IMR-90 (cell line): ENCODE measurements at regions not wholly inside any gene's neighbourhood (a gene's known extent, or its start where the extent isn't known, plus 50 kb on each side); places are given as distances from the start of the nearest gene placed in this dataset.

ENCODE experiments used
- ATAC-seq: fragments of 200-7000 bp; cut with Tn5 transposase; 2 replicates; pipeline ENCODE4 v1.9.1; 2020; ENCODE audit warnings: low read depth, mild to moderate bottlenecking, moderate library complexity
- BruUV-seq: library from RNA; stranded (reverse); fragments of 400-500 nt; replicated peaks from 2 replicates; lab custom pipeline; 2021; lab: Mats Ljungman, UMichigan
- CTCF ChIA-PET: fragments of 300-600 bp; formaldehyde crosslinking; extraction: SDS; loops from one replicate; lab custom pipeline; 2021; ENCODE audit warnings: antibody characterized with exemption; lab: Yijun Ruan, JAX
- POLR2A ChIA-PET: fragments of 300-600 bp; sonication (Branson Sonifier 250); formaldehyde crosslinking; loops from one replicate; lab custom pipeline; 2022; ENCODE audit warnings: antibody characterized with exemption; ENCODE audit not compliant: unreplicated experiment; lab: Charles Lee
- DNase-seq: peaks from one replicate; pipeline ENCODE4 v3.0.0; 2013
- H2AFZ ChIP-seq: replicated peaks from 2 replicates; pipeline ENCODE3; 2013; ENCODE audit warnings: low read length, mild to moderate bottlenecking; ENCODE audit not compliant: poor library complexity
- H2AK5ac ChIP-seq: 2 replicates; pipeline ENCODE4 v1.6.1; 2013; ENCODE audit warnings: low read depth, low read length, inconsistent platforms
- H2AK9ac ChIP-seq: replicated peaks from 2 replicates; pipeline ENCODE3; 2013; ENCODE audit warnings: mild to moderate bottlenecking, low read depth, low read length, moderate library complexity; ENCODE audit not compliant: poor library complexity
- H2BK120ac ChIP-seq: 2 replicates; pipeline ENCODE4 v1.6.1; 2013; ENCODE audit warnings: low read depth, low read length, inconsistent platforms
- H2BK15ac ChIP-seq: 3 replicates; pipeline ENCODE4 v1.6.1; 2013; ENCODE audit warnings: low read depth, low read length, inconsistent platforms
- H2BK20ac ChIP-seq: 2 replicates; pipeline ENCODE4 v1.6.1; 2013; ENCODE audit warnings: low read depth, mild to moderate bottlenecking, inconsistent platforms, low read length, moderate library complexity
- H2BK5ac ChIP-seq: 2 replicates; pipeline ENCODE4 v1.6.1; 2013; ENCODE audit warnings: mild to moderate bottlenecking, low read depth, low read length, inconsistent platforms; ENCODE audit not compliant: poor library complexity, severe bottlenecking
- H3K14ac ChIP-seq: replicated peaks from 2 replicates; pipeline ENCODE4 v1.6.1; 2013; ENCODE audit warnings: low read depth, low read length, inconsistent platforms
- H3K18ac ChIP-seq: 2 replicates; pipeline ENCODE4 v1.6.1; 2013; ENCODE audit warnings: low read depth, low read length, control low read depth
- H3K23ac ChIP-seq: 2 replicates; pipeline ENCODE4 v1.6.1; 2013; ENCODE audit warnings: low read depth, low read length, inconsistent platforms
- H3K27ac ChIP-seq: 2 replicates; pipeline ENCODE4 v1.5.1; 2013; ENCODE audit warnings: mild to moderate bottlenecking, control low read depth, low read length; ENCODE audit not compliant: insufficient read depth
- H3K27me3 ChIP-seq: 2 replicates; pipeline ENCODE4 v1.6.1; 2013; ENCODE audit warnings: low read length; ENCODE audit not compliant: control insufficient read depth, insufficient read depth
- H3K36me3 ChIP-seq: 2 replicates; pipeline ENCODE4 v1.6.1; 2013; ENCODE audit warnings: low read length, mixed read lengths; ENCODE audit not compliant: control insufficient read depth, insufficient read depth
- H3K4ac ChIP-seq: 2 replicates; pipeline ENCODE4 v1.6.1; 2013; ENCODE audit warnings: low read depth, low read length, inconsistent platforms
- H3K4me1 ChIP-seq: 2 replicates; pipeline ENCODE4 v1.6.1; 2013; ENCODE audit warnings: low read length, mixed read lengths; ENCODE audit not compliant: control insufficient read depth, insufficient read depth
- H3K4me2 ChIP-seq: 2 replicates; pipeline ENCODE4 v1.6.1; 2013; ENCODE audit warnings: low read depth, mild to moderate bottlenecking, control low read depth, low read length, moderate library complexity
- H3K4me3 ChIP-seq: 2 replicates; pipeline ENCODE4 v1.5.1; 2013; ENCODE audit warnings: low read depth, mild to moderate bottlenecking, control low read depth, low read length, moderate library complexity; ENCODE audit not compliant: insufficient read depth
- H3K56ac ChIP-seq: 2 replicates; pipeline ENCODE4 v1.6.1; 2013; ENCODE audit warnings: low read length, inconsistent platforms; ENCODE audit not compliant: insufficient read depth; ENCODE audit errors: extremely low read depth
- H3K79me1 ChIP-seq, 2 experiments: 2 replicates each; pipeline ENCODE4 v1.6.1; 2013; ENCODE audit warnings: low read length in 2 of 2, inconsistent platforms in 1 of 2, low read depth in 1 of 2
- H3K9ac ChIP-seq: 2 replicates; pipeline ENCODE4 v1.6.1; 2013; ENCODE audit warnings: low read depth, low read length, control low read depth
- H3K9me1 ChIP-seq: 2 replicates; pipeline ENCODE4 v1.6.1; 2013; ENCODE audit warnings: low read length, inconsistent platforms; ENCODE audit not compliant: insufficient read depth
- H3K9me3 ChIP-seq: 2 replicates; pipeline ENCODE4 v1.6.1; 2013; ENCODE audit warnings: low read length; ENCODE audit not compliant: control insufficient read depth, insufficient read depth
- H4K20me1 ChIP-seq: 2 replicates; pipeline ENCODE4 v1.6.1; 2013; ENCODE audit warnings: low read length, inconsistent platforms; ENCODE audit not compliant: insufficient read depth
- H4K5ac ChIP-seq: 2 replicates; pipeline ENCODE4 v1.6.1; 2013; ENCODE audit warnings: mild to moderate bottlenecking, low read depth, low read length, control low read depth
- H4K8ac ChIP-seq, 2 experiments: 2 replicates each; pipeline ENCODE4 v1.6.1; 2013; ENCODE audit warnings: low read depth in 2 of 2, low read length in 2 of 2, control low read depth in 1 of 2, inconsistent platforms in 1 of 2
- H4K91ac ChIP-seq: 2 replicates; pipeline ENCODE4 v1.6.1; 2013; ENCODE audit warnings: low read depth, low read length, inconsistent platforms; ENCODE audit not compliant: insufficient read depth
- CHD1 ChIP-seq: IDR thresholded peaks from 2 replicates; pipeline ENCODE4 v1.6.1; 2012; ENCODE audit warnings: low read depth, low read length, improper control_type of control experiment
- CTCF ChIP-seq: conservative IDR thresholded peaks from 2 replicates; pipeline ENCODE4 v1.5.1; 2012; ENCODE audit warnings: mild to moderate bottlenecking, low read depth, low read length, improper control_type of control experiment
- FOS ChIP-seq: fragments of 150-350 bp; IDR thresholded peaks from 2 replicates; pipeline ENCODE4 v1.6.1; 2016; ENCODE audit warnings: low read depth, low read length
- MAFK ChIP-seq: IDR thresholded peaks from 2 replicates; pipeline ENCODE4 v1.6.1; 2012; ENCODE audit warnings: low read depth, low read length, improper control_type of control experiment
- MAZ ChIP-seq: IDR thresholded peaks from 2 replicates; pipeline ENCODE4 v1.6.1; 2012; ENCODE audit warnings: low read depth, mild to moderate bottlenecking, low read length, improper control_type of control experiment, moderate library complexity, borderline replicate concordance
- MXI1 ChIP-seq: IDR thresholded peaks from 2 replicates; pipeline ENCODE4 v1.6.1; 2012; ENCODE audit warnings: low read depth, mild to moderate bottlenecking, low read length, moderate library complexity, borderline replicate concordance
- NFE2L2 ChIP-seq: fragments of 150-350 bp; IDR thresholded peaks from 2 replicates; pipeline ENCODE4 v1.6.1; 2016; ENCODE audit warnings: low read depth, mild to moderate bottlenecking, low read length
- POLR2A ChIP-seq: IDR thresholded peaks from 2 replicates; pipeline ENCODE4 v1.6.1; 2012; ENCODE audit warnings: mild to moderate bottlenecking, low read depth, low read length
- RAD21 ChIP-seq: IDR thresholded peaks from 2 replicates; pipeline ENCODE4 v1.6.1; 2012; ENCODE audit warnings: low read length, improper control_type of control experiment
- WGBS, 2 experiments: methylation state at CpG; one replicate each; pipeline versions ENCODE4 v1.1.5 to v1.1.7; 2013; ENCODE audit warnings: missing lambda C conversion rate in 2 of 2; ENCODE audit not compliant: insufficient read length in 1 of 2; ENCODE audit errors: extremely low coverage in 2 of 2; 5-methylcytosine and 5-hydroxymethylcytosine counted together
- dilution Hi-C: fragments of 300-500 bp; cut with HindIII; formaldehyde crosslinking; loops from one replicate; pipeline ENCODE4 v1.14.3; 2018; ENCODE audit warnings: low sequenced_read_pairs; ENCODE audit not compliant: unreplicated experiment
- in situ Hi-C: fragments of 300-500 bp; cut with MboI; formaldehyde crosslinking; loops from 3 replicates; pipeline ENCODE4 v1.14.3; 2019; ENCODE audit warnings: low sequenced_read_pairs, inconsistent platforms, mixed read lengths
- intact Hi-C: fragments of 100-400 bp; cut with micrococcal nuclease; formaldehyde crosslinking; loops from 2 replicates; pipeline ENCODE4 v1.10.0; 2022

- Histone ChIP-seq H3K27me3 (no peaks in the 10 kb centered on the region), H3K9ac (no peak overlapping the region), H3K9me1 (no peaks in the 10 kb centered on the region), H4K91ac (no peak overlapping the region), H3K4me1 (no peaks in the 10 kb centered on the region), H2BK5ac (no peak overlapping the region), H3K18ac (no peak overlapping the region), H2AK5ac (no peak overlapping the region), H3K4me2 (no peak overlapping the region), H3K79me1 (no peaks in the 10 kb centered on the region), H2BK20ac (no peak overlapping the region), H2BK15ac (no peak overlapping the region), H3K36me3 (no peaks in the 10 kb centered on the region), H2AFZ (no peak overlapping the region), H4K20me1 (no peaks in the 10 kb centered on the region), H3K4ac (no peak overlapping the region), H2AK9ac (no peak overlapping the region), H3K23ac (no peak overlapping the region), H3K27ac (no peak overlapping the region), H3K9me3 (peaks cover 26% of the 10 kb centered on the region), H3K4me3 (no peak overlapping the region), H4K8ac (no peak overlapping the region), H2BK120ac (no peak overlapping the region), H3K14ac (no peak overlapping the region), H4K5ac (no peak overlapping the region), H3K56ac (no peak overlapping the region)
- in situ Hi-C loops: no loop called here
- TF ChIP-seq CTCF (no peak), FOS (no peak), MAZ (no peak), POLR2A (no peak), MAFK (no peak), MXI1 (no peak), NFE2L2 (no peak), RAD21 (no peak), CHD1 (no peak)
- ChIA-PET CTCF (no interaction called here), POLR2A (no interaction called here)
- intact Hi-C loops: no loop called here
- DNase-seq (no peak), ATAC-seq (no peak)
- dilution Hi-C loops: no loop called here
- WGBS, 2 experiments: 89% methylated on average over 17 of the region's 39 CpGs; no CpG with 5 or more reads in 1 of the 2 experiments
- BruUV-seq: no TSS peak
These were observed 96.2 kb downstream of the TTLL2 start for GRCh38 chr6:167420858-167421766.
